NCI-H146 treated with DMSO at 0.1 percent for 48 hours (cell line): ENCODE measurements at regions not wholly inside any gene's neighbourhood (a gene's known extent, or its start where the extent isn't known, plus 50 kb on each side); places are given as distances from the start of the nearest gene placed in this dataset.

ENCODE experiments used
- DNase-seq: peaks from one replicate; lab custom pipeline; 2025; ENCODE audit not compliant: unreplicated experiment; lab: John Stamatoyannopoulos, UW

GRCh38 chr1:48057249-48057648 is 60.1 kb upstream of the TRABD2B start:
- no peak for DNase-seq

- no peak for DNase-seq
Observed at GRCh38 chr1:48055876-48056764, 58.9 kb upstream of the TRABD2B start.

GRCh38 chr1:48054232-48054631 is 57.0 kb upstream of the TRABD2B start:
- no peak for DNase-seq

GRCh38 chr1:48052923-48053291 is 55.7 kb upstream of the TRABD2B start:
- DNase-seq: no peak

- DNase-seq: no peak
Observed at GRCh38 chr1:48051466-48052126, 54.4 kb upstream of the TRABD2B start.

- no peak for DNase-seq
Observed at GRCh38 chr1:48049823-48050535, 52.8 kb upstream of the TRABD2B start.

- no peak for DNase-seq
Observed at GRCh38 chr1:48048980-48049379, 51.8 kb upstream of the TRABD2B start.

GRCh38 chr1:48048064-48048463 is 50.9 kb upstream of the TRABD2B start:
- DNase-seq: no peak

GRCh38 chr1:48047116-48047515 is 49.9 kb upstream of the TRABD2B start:
- no peak for DNase-seq
